ENCODE measurements at regions not wholly inside any gene's neighbourhood (a gene's known extent, or its start where the extent isn't known, plus 50 kb on each side); places are given as distances from the start of the nearest gene placed in this dataset.

DNA sequence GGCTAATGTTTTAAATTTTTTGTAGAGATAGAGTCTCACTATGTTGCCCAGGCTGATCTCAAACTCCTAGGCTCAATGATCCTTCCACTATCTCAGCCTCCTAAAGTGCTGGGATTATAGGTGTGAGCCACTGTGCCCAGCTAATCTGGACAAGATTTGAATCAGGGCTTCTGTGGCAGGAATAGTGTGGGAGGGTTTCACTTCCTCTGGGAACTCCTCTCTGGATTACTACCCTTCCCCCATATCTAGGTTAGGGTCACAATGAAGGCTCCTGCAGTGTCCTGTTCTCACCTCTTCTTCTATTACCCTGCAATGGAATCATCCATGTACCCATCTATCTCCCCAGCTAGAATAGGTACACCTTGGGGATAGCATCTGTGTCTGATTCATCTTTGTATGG, 133.6 kb upstream of the RAB4A start:
- DNase-seq (ENCODE audit: low spot score), result no peak
- no peaks in the 10 kb centered on the region for H3K4me1 ChIP-seq (ENCODE audit: insufficient read depth, low read length, poor library complexity, severe bottlenecking)
- POLR2A ChIA-PET (ENCODE audit: low non-redundant PET), result no interaction called here
- H3K36me3 ChIP-seq (ENCODE audit: insufficient read depth, low read length, poor library complexity, severe bottlenecking), result no peaks in the 10 kb centered on the region
- intact Hi-C loops (cut with micrococcal nuclease; ENCODE audit: unreplicated experiment), result no loop called here
- no TSS peak for BruUV-seq (replicated peaks)
- H3K9me3 ChIP-seq (ENCODE audit: low read depth, low read length, poor library complexity, severe bottlenecking), result peaks cover 8% of the 10 kb centered on the region
- H3K27me3 ChIP-seq (replicated peaks; ENCODE audit: insufficient read depth, low read depth, low read length, poor library complexity), result no peaks in the 10 kb centered on the region
- H3K27ac ChIP-seq (ENCODE audit: low read depth, low read length, poor library complexity, severe bottlenecking), result no peak overlapping the region
- CTCF ChIA-PET, result no interaction called here
- no peak for TF ChIP-seq CTCF (conservative IDR thresholded peaks at IDR 0.05; ENCODE audit: low read depth, low read length)
- no peak for TF ChIP-seq EZH2 (IDR thresholded peaks at IDR 0.05; ENCODE audit: borderline replicate concordance, low read depth, low read length, poor library complexity, severe bottlenecking)
- H3K4me3 ChIP-seq (ENCODE audit: low read depth, low read length, poor library complexity, severe bottlenecking), result no peak overlapping the region

GRCh38 chr1:229138058-229138457, 132.9 kb upstream of the RAB4A start:
- BruUV-seq (replicated peaks), result no TSS peak
- Histone ChIP-seq H3K27ac (ENCODE audit: low read depth, low read length, poor library complexity, severe bottlenecking) (no peak overlapping the region), H3K27me3 (replicated peaks; ENCODE audit: insufficient read depth, low read depth, low read length, poor library complexity) (no peaks in the 10 kb centered on the region), H3K4me1 (ENCODE audit: insufficient read depth, low read length, poor library complexity, severe bottlenecking) (no peaks in the 10 kb centered on the region), H3K36me3 (ENCODE audit: insufficient read depth, low read length, poor library complexity, severe bottlenecking) (no peaks in the 10 kb centered on the region), H3K4me3 (ENCODE audit: low read depth, low read length, poor library complexity, severe bottlenecking) (no peak overlapping the region), H3K9me3 (ENCODE audit: low read depth, low read length, poor library complexity, severe bottlenecking) (peaks cover 8% of the 10 kb centered on the region)
- TF ChIP-seq EZH2 (IDR thresholded peaks at IDR 0.05; ENCODE audit: borderline replicate concordance, low read depth, low read length, poor library complexity, severe bottlenecking) (no peak), CTCF (conservative IDR thresholded peaks at IDR 0.05; ENCODE audit: low read depth, low read length) (no peak)
- ChIA-PET POLR2A (ENCODE audit: low non-redundant PET) (no interaction called here), CTCF (no interaction called here)
- DNase-seq (ENCODE audit: low spot score), result no peak
- intact Hi-C loops (cut with micrococcal nuclease; ENCODE audit: unreplicated experiment), result no loop called here

DNA sequence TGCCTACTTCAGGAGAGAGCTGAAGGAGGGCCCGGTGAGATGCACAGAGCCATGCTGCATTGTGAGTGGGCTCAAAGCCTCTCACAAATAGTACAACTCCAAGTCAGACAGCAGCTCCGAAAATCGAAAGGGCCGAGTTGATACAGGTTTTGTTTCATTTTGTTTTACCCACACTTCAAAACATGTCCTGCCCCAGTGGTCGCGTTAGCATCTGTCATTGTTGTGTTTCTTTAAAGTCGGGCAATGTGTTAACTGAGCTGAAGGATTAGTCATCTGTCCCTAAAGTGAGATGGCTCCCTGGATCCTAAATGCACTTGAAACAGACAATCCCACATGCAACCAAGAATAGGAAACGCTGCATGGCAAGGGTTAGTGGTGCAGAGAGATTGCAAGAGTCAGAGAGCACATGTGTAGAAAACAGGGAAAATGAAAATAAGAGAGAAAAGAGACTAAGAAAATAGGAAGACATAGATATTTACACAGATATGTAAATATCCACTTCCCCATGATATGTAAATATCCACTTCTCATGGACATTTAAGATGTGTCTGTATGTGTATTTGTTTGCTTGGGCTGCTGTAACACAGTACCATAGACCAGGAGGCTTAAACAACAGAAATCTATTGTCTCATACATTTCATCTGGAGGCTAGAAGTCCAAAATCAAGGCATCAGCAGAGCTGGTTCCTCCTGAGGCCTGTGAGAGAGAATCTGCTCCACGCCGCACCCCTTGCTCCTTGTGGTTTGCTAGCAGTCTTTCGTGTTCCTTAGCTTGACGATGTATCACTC, 131.4 kb upstream of the RAB4A start:
- Histone ChIP-seq H3K27ac (ENCODE audit: low read depth, low read length, poor library complexity, severe bottlenecking) (no peak overlapping the region), H3K4me1 (ENCODE audit: insufficient read depth, low read length, poor library complexity, severe bottlenecking) (no peaks in the 10 kb centered on the region), H3K36me3 (ENCODE audit: insufficient read depth, low read length, poor library complexity, severe bottlenecking) (no peaks in the 10 kb centered on the region), H3K9me3 (ENCODE audit: low read depth, low read length, poor library complexity, severe bottlenecking) (peaks cover 8% of the 10 kb centered on the region), H3K27me3 (replicated peaks; ENCODE audit: insufficient read depth, low read depth, low read length, poor library complexity) (no peaks in the 10 kb centered on the region), H3K4me3 (ENCODE audit: low read depth, low read length, poor library complexity, severe bottlenecking) (no peak overlapping the region)
- ChIA-PET POLR2A (ENCODE audit: low non-redundant PET) (no interaction called here), CTCF (no interaction called here)
- BruUV-seq (replicated peaks), result no TSS peak
- no peak for DNase-seq (ENCODE audit: low spot score)
- no peak for TF ChIP-seq EZH2 (IDR thresholded peaks at IDR 0.05; ENCODE audit: borderline replicate concordance, low read depth, low read length, poor library complexity, severe bottlenecking)
- TF ChIP-seq CTCF (conservative IDR thresholded peaks at IDR 0.05; ENCODE audit: low read depth, low read length), result no peak
- intact Hi-C loops (cut with micrococcal nuclease; ENCODE audit: unreplicated experiment), result no loop called here
